ENCODE measurements at regions not wholly inside any gene's neighbourhood (a gene's known extent, or its start where the extent isn't known, plus 50 kb on each side); places are given as distances from the start of the nearest gene placed in this dataset.

DNA sequence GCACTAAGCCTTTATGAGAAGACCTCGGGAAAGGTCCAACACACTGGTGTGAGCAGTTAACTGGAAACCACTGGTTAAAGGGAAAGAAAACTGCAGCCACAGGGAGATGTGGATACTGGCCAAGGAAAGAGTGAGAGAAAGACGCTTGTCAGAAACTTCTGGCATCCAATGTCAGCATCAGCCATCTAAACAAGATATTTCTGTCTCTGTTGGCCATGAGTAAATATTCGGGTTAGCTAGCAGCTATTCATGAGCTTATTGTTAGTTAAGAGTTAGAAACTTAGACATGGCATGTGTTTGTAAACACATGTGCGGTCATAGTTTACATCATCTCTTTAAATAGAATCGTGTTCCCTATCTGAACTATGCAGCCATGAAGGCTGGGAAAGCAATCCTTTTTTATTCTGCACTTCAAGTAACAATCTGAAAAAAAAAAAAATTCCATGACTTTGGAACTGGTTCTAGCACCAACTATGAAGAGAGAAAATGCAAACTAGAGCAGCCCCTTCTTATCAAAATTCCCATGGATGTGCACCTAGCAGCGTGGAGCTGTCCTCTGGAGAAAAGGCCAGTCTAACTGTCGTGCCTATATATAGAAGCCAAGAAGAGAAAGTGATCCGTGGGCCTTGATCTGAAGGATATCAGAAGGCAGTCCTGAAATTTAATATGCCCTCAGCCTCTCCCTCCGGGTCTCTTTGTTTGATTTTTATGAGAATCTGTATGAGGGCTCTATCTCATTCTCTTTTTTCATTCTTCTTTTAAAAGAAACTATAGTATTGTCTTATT, 84.0 kb upstream of the RFX8 start:
- TF ChIP-seq, protein P1, sequence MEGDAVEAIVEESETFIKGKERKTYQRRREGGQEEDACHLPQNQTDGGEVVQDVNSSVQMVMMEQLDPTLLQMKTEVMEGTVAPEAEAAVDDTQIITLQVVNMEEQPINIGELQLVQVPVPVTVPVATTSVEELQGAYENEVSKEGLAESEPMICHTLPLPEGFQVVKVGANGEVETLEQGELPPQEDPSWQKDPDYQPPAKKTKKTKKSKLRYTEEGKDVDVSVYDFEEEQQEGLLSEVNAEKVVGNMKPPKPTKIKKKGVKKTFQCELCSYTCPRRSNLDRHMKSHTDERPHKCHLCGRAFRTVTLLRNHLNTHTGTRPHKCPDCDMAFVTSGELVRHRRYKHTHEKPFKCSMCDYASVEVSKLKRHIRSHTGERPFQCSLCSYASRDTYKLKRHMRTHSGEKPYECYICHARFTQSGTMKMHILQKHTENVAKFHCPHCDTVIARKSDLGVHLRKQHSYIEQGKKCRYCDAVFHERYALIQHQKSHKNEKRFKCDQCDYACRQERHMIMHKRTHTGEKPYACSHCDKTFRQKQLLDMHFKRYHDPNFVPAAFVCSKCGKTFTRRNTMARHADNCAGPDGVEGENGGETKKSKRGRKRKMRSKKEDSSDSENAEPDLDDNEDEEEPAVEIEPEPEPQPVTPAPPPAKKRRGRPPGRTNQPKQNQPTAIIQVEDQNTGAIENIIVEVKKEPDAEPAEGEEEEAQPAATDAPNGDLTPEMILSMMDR (IDR thresholded peaks at IDR 0.05), result no peak
- TF ChIP-seq POLR2AphosphoS5 (IDR thresholded peaks at IDR 0.05), result no peak
